ENCODE measurements at regions not wholly inside any gene's neighbourhood (a gene's known extent, or its start where the extent isn't known, plus 50 kb on each side); places are given as distances from the start of the nearest gene placed in this dataset.

GRCh38 chr15:35736150-35736549, 190.2 kb upstream of the DPH6 start:
- DNase-seq, result no peak

- no peak for DNase-seq
These were observed 191.5 kb upstream of the DPH6 start for GRCh38 chr15:35737441-35737840.

- no peak for DNase-seq
These were observed 192.4 kb upstream of the DPH6 start for GRCh38 chr15:35738370-35738769.

GRCh38 chr15:35740761-35741160, 194.8 kb upstream of the DPH6 start:
- DNase-seq, result no peak

- DNase-seq, result no peak
These were observed 195.4 kb upstream of the DPH6 start for GRCh38 chr15:35741395-35741794.

- DNase-seq, result no peak
These were observed 195.9 kb upstream of the DPH6 start for GRCh38 chr15:35741881-35742280.

- no peak for DNase-seq
These were observed 197.4 kb upstream of the DPH6 start for GRCh38 chr15:35743321-35743720.

- no peak for DNase-seq
These were observed 200.2 kb upstream of the DPH6 start for GRCh38 chr15:35746121-35746520.

- no peak for DNase-seq
These were observed 202.1 kb upstream of the DPH6 start for GRCh38 chr15:35748105-35748504.

- no peak for DNase-seq
These were observed 204.1 kb upstream of the DPH6 start for GRCh38 chr15:35750051-35750450.

- DNase-seq, result peak; percentile 17
These were observed 205.6 kb upstream of the DPH6 start for GRCh38 chr15:35751413-35752133.

GRCh38 chr15:35752134-35752466, 206.1 kb upstream of the DPH6 start:
- no peak for DNase-seq

GRCh38 chr15:35753486-35753885, 207.5 kb upstream of the DPH6 start:
- DNase-seq, result no peak

- no peak for DNase-seq
These were observed 209.4 kb upstream of the DPH6 start for GRCh38 chr15:35755237-35755802.

- no peak for DNase-seq
These were observed 210.7 kb upstream of the DPH6 start for GRCh38 chr15:35756623-35757022.

- DNase-seq, result no peak
These were observed 211.4 kb upstream of the DPH6 start for GRCh38 chr15:35757361-35757760.

- no peak for DNase-seq
These were observed 211.8 kb upstream of the DPH6 start for GRCh38 chr15:35757765-35758164.

- no peak for DNase-seq
These were observed 218.9 kb upstream of the DPH6 start for GRCh38 chr15:35764661-35765519.

GRCh38 chr15:35768949-35769348, 223.0 kb upstream of the DPH6 start:
- DNase-seq, result no peak

- DNase-seq, result no peak
These were observed 223.7 kb upstream of the DPH6 start for GRCh38 chr15:35769656-35770055.

- no peak for DNase-seq
These were observed 225.9 kb upstream of the DPH6 start for GRCh38 chr15:35771746-35772442.

GRCh38 chr15:35774653-35775052, 228.7 kb upstream of the DPH6 start:
- DNase-seq, result no peak

GRCh38 chr15:35775471-35775870, 229.5 kb upstream of the DPH6 start:
- no peak for DNase-seq

All from GOT3 (cell line).